HG03442 (cell line): ENCODE measurements at regions not wholly inside any gene's neighbourhood (a gene's known extent, or its start where the extent isn't known, plus 50 kb on each side); places are given as distances from the start of the nearest gene placed in this dataset.
"Not testable (repeated sequence)": the region's sequence is repeated elsewhere in the genome, so short reads cannot be mapped to it uniquely, and the experiment has no call there.

Experiments used
- ATAC-seq: cut with Tn5 transposase; IDR thresholded peaks from one replicate; pipeline ENCODE4 v1.9.1; 2021; ENCODE audit warnings: mild to moderate bottlenecking, moderate library complexity; ENCODE audit not compliant: unreplicated experiment

GRCh38 chr21:28436286-28436932 lies 556.3 kb downstream of the LTN1 start:
- no peak for ATAC-seq

DNA sequence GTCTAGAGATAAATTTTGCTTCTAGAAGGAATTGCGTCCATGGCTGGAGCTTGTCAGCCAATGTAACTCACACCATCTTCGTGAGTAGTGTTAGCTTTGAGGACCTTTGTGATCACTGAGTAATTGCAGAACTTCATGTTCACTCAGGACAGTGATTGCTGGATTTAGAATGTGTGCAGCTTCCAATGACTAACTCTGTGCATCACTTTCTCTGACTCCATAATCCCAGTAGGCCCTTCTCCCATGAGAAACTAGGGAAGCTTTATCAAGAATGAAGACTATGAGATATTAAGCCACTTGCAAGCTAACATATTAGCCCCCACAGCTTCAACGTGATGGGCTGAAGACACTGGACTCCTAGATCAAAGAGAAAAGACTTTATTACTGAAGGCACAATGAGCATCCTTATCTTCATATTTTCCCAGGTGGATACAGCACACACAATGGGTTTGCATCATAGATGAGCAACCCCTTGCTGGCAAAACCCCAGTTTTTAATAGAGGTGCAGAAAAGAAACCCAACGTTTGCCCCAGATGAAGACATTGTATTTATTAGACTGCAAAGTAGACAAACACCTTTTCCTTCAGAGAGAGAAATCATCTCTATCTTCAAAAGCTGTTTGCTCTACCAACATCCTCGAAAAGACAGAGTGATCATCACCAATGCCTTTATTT lies 561.0 kb downstream of the LTN1 start:
- ATAC-seq: no peak

DNA sequence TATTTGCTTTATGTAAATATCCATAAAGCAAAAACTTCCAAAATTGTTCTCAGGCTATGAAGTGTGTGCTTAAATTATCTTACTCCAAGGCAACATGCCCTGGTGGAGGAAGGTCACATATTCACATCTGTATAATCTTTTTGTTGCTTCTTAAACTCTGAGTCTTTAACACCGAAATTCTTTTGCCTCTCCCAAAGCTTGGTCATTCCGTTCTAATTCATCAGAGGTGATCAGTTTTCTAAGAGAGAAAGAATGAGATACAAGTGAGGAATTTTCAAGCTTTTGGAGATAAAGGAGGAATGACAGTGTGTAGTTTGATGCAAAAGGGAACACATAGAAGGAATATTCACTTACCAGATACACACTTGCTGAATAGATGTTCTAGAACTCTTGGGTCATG lies 561.7 kb downstream of the LTN1 start:
- no peak for ATAC-seq

DNA sequence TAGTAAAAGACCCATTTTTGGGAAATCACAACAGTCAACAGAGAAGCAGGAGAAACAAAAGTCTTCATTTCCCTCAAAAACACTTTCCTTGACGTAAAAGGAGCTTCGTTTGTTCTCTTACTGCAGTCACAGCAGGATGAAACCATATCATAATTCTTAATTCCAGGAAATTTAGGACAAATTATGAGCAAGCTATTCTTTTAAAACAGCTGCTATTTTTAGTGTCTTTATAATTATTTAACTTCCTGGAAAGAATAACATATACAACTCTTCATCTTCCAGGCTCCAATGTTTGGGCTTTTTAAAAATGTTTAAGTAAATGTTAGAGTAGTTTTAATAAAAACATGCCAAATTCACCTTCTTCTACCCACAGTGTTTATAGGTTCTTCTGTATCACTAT lies 563.5 kb downstream of the LTN1 start:
- no peak for ATAC-seq

DNA sequence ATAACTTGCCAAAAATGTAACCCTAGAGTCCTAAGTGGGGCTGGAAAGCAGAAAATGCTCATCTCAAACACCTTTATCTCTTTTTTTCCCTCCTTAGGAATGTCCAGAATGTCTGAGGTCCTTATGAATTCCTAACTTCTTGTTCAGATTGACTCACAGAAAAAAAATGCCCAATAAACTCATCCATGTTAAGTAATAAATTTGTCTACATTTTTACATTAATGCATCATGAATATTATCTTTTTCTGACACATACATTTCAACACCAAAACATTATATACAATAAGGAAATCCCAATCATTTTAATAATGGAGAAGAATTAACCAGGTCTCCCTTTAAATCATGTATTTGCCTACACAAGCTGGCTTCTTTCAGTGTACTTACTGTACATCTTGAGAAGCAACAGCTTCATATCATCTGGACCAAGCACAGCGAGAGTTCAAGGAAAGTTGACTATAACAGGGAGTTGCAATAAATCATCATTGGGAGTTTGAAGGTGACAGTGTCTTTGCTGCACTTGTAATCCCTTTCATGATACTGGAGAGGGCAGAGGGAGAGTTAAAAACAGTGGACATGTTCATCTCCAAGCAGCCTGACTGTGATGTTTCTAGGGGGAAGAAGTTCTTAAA lies 565.2 kb downstream of the LTN1 start:
- no peak for ATAC-seq

DNA sequence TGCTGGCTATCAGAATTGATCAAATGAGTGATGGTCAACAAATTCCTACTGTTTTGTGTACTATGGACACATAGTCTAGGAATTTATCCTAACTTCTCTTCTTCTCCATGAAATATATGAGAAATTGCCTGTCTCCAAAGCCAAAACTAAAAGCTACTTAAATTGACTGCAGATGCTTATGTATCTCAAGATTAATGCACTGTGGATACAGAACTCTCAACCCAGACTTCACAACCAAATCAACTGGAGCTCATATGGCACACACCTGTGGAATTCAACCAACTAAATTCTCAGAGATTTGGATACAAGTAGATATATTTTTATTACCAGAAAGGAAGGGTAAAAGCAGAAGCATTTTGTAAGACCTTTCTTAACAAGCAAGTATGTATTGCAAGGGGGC lies 566.1 kb downstream of the LTN1 start:
- ATAC-seq: no peak

- no peak for ATAC-seq
These were observed 569.0 kb downstream of the LTN1 start for GRCh38 chr21:28423521-28424190.

GRCh38 chr21:28421716-28422524 lies 570.8 kb downstream of the LTN1 start:
- no peak for ATAC-seq

- ATAC-seq: no peak
These were observed 572.9 kb downstream of the LTN1 start for GRCh38 chr21:28419811-28420210.

- ATAC-seq: no peak
These were observed 573.8 kb downstream of the LTN1 start for GRCh38 chr21:28418726-28419514.

DNA sequence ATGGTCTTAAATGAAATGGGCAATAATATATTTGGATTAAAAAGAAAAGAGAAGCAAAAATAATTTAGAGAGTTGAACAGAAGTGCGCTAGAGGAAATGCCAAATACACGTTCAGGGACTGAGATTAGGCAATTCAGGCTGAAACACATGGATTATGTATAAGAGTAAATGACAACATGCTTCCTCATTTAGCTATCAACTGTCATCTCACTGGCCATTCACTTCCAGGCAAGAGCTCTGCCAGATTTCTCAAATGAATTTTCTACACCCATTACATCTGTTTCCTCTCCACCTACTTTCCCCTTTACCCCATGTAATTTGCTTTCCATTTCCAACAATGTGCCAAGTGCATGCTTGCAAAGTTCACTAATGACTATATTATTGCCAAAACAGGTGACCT lies 582.4 kb downstream of the LTN1 start:
- no peak for ATAC-seq

DNA sequence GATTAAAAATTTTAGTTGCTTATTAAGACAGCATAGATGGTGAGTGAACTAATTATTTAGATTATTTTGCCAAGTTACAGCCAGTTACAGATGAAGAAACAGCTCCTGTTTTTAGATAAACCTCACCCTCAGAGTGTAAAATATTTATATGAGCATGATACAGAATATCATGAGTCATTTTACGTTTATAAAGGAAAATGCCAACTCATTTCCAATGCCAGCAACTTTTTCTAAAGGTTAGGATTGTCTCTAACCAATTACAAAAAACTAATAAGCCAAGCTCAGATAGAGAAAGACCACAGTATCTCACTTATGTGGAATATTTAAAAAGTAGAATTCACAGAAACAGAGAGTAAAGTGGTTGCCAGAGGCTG lies 590.1 kb downstream of the LTN1 start:
- no peak for ATAC-seq

GRCh38 chr21:28397040-28397439 lies 595.6 kb downstream of the LTN1 start:
- ATAC-seq: no peak

GRCh38 chr21:28396421-28396820 lies 596.3 kb downstream of the LTN1 start:
- no peak for ATAC-seq

DNA sequence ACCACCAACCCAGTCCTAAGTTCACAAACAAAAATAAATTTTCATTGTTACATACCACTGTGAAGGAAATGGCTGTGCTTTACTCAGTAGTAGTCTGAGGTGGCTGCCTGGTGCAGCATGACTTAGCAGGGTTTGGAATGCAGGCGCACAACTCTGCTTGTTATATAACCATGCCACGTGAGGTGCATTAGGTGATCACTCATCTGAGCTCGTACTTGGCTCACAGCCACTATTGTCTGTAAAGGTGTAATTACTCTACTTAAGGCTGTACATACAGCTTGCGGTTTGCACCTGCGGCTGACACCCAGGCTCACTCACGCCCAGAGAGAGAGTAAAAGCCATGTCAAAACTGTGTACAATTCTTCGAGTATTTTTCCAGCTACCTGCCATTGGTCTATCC lies 599.4 kb downstream of the LTN1 start:
- ATAC-seq: no peak

DNA sequence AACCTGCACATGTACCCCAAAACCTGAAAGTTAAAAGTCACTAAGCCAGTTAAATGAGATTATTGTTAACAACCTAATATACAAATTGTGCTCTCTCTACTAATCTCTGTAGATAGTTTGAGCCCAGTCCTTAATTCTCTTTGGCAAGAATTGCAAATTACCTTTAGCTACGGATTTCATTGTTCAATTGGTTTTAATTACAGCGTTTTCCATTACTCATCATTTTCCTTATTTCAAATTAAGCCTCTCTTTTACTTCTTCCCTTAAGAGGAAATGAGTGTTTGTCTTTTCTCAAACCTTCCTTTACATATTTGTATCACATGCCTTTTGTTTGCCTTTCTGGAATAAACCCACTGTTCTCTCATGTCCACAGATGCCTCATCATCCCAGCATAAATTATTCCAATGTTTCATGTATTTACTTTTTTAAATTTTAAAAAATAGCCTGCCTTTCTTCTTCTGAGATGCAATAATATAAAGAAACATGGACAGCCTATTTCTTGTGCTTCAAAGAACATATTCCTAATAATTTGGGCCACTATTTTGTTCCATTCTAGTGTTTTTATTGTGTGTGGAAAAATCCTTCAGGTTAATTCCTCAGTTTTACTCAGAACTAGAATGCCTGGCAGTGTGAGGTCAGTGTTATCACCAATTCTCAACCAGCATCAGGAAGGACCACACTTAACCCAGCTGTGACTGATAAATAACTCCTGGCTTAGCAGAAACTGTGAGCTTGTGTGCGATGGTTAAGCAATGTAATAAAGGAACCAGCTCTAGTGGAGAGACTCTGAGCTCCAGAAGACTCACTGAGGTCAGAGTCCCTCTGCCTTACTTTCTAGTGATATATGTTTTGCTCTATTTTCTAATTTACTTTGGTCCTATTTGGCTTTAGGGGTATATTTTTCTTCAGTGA lies 600.5 kb downstream of the LTN1 start:
- ATAC-seq: no peak

DNA sequence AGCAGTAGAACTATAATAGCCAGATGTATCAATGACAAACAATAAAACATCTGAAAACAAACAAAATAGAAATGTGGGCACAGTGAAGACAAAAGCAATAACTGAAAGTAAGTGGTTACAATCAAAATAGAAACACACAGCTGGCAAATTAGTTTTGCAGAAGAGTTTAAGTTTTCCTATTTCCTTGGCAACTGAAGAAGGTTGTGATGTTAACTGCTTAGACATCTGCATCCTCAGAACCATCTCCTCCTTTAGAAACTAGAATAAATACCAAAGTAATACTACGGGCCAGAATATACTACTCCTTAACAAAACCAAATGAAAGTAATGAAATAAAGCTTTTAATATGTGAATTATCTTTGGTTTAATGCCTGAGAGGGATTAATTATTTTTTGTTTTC lies 605.5 kb downstream of the LTN1 start:
- no peak for ATAC-seq

DNA sequence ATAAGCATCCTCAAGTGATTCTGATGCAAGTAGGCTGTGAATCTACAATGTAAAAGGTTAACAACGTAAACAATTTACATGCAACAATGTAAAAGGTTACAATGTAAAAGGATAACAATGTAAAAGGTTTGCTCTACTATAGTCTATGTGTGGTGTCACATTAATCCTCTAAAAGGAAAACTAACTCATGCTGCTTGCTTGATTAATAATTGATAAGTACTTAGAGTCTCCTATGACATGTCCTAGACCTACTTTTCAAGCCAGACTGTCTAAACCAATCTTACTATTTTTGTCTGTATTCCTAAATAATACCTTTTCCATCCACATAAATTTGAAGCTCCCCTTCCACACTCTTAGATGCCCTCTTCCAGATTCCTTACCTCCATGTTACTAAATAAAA lies 606.8 kb downstream of the LTN1 start:
- ATAC-seq: no peak

GRCh38 chr21:28381000-28381745 lies 611.5 kb downstream of the LTN1 start:
- not testable (repeated sequence) for ATAC-seq
